Bronchial epithelial cell (primary cell): ENCODE measurements at regions not wholly inside any gene's neighbourhood (a gene's known extent, or its start where the extent isn't known, plus 50 kb on each side); places are given as distances from the start of the nearest gene placed in this dataset.

Source experiments
- DNase-seq: peaks from one replicate; pipeline ENCODE4 v3.0.0-alpha.2; 2010; ENCODE audit warnings: low read depth
- FAIRE-seq: peaks from 2 replicates; lab custom pipeline; 2011; peaks lifted over from hg19 to GRCh38; lab: Jason Lieb, UNC
- H3K27me3 ChIP-seq: 2 replicates; pipeline ENCODE4 v1.5.1; 2011; ENCODE audit warnings: low read length; ENCODE audit not compliant: control insufficient read depth, insufficient read depth
- H3K36me3 ChIP-seq: 2 replicates; pipeline ENCODE4 v1.5.1; 2011; ENCODE audit warnings: low read length; ENCODE audit not compliant: control insufficient read depth, insufficient read depth
- H3K4me3 ChIP-seq: 2 replicates; pipeline ENCODE4 v1.5.1; 2011; ENCODE audit warnings: mild to moderate bottlenecking, low read depth, low read length, control low read depth
- CTCF ChIP-seq: IDR thresholded peaks from 2 replicates; pipeline ENCODE4 v1.5.1; 2011; ENCODE audit warnings: mild to moderate bottlenecking, moderate library complexity, low read length, control low read depth, inconsistent platforms; ENCODE audit not compliant: insufficient read depth, severe bottlenecking

- DNase-seq (no peak), FAIRE-seq (no peak)
- no peaks in the 10 kb centered on the region for H3K27me3 ChIP-seq
- no peaks in the 10 kb centered on the region for H3K36me3 ChIP-seq
- H3K4me3 ChIP-seq: no peak overlapping the region
- no peak for TF ChIP-seq CTCF
These were observed 228.8 kb upstream of the TYRP1 start for GRCh38 chr9:12464400-12464799.

DNA sequence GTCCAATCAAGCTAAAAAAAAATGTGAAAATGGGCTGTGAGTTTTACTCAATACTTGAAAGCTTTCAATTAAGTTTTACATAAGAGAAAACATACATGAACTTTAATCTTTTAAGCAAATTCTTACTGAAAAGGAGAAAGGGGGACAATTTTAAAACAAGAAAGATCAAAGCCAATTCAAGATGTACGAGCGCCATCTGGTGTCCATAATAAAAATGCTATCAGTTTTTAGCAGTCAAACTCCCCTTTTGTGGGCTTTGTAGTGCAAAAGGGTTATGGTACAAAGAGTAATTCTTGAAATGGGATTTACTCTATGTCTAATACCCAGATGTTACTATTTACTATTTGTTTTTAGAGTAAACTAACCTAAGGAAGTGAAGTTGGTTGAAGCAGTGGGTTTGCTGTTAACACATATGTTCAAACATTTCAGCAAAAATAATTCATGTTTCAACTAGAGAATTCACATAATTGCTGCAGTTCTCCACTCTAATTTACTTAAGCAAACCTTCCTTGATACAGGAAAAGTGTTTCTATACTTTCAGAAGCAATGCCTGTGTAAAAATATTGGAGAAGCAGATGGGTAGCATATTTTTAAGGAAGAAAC lies 228.2 kb upstream of the TYRP1 start:
- peak; percentile 56 for TF ChIP-seq CTCF
- Histone ChIP-seq H3K4me3 (no peak overlapping the region), H3K36me3 (no peaks in the 10 kb centered on the region), H3K27me3 (no peaks in the 10 kb centered on the region)
- FAIRE-seq (no peak), DNase-seq (peak; percentile 22)

DNA sequence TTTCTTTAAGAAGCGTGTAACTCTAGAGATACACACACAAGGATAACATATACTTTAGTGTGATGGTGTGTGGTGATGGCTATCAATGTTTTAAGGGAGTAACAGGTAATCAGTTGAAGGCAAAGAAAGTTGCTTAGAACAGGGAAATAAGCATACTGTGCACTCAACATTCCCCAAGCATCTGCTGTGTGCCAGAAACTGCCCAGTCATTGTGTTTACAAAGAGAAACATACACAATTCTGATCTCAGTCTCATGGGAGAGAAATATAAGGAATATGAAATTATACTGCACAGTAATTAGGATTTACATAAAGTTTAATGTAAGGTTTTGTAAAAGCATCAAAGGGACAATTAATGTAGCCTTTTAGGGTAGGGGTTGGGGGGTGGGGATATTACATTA lies 224.1 kb upstream of the TYRP1 start:
- FAIRE-seq (no peak), DNase-seq (no peak)
- TF ChIP-seq CTCF: no peak
- H3K27me3 ChIP-seq: no peaks in the 10 kb centered on the region
- H3K36me3 ChIP-seq: no peaks in the 10 kb centered on the region
- no peak overlapping the region for H3K4me3 ChIP-seq

DNA sequence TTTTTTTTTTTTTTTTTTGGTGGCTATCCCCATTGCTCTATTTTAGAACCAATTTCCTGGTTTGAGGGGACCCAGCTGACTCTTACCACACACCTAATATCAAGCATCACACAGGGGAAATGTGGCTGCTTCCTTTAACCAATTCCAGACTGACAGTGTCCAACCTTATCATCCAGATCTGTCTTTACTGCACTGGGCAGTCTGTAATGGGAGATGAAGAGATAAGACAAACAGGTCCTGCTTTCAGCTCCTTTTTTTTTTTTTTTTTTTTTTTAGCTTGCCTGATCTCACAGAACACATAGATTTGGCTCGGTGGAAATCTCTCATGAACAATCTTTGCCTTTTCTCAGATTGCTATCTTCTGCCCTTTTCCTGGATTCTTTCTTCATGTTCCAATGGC lies 198.8 kb upstream of the TYRP1 start:
- FAIRE-seq (no peak), DNase-seq (no peak)
- TF ChIP-seq CTCF: no peak
- no peaks in the 10 kb centered on the region for H3K27me3 ChIP-seq
- no peaks in the 10 kb centered on the region for H3K36me3 ChIP-seq
- H3K4me3 ChIP-seq: no peak overlapping the region

DNA sequence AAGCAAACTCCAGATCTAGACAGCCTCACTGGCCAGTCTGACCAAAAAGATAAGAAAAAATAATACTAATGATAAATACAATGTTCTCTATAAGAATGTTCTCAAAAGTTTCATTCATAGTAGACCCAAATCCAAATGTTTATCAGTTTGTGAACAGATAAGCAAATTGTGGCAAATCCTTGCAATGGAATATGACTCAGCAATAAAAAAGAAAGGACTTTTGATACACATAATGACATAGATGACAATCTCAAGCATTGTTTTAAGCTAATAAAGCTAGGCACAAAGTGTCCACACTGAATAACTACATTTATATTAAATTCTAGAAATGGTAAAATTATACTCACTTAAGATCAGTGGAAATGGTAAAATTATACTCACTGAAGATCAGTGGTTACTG lies 195.4 kb upstream of the TYRP1 start:
- Histone ChIP-seq H3K36me3 (no peaks in the 10 kb centered on the region), H3K4me3 (no peak overlapping the region), H3K27me3 (no peaks in the 10 kb centered on the region)
- FAIRE-seq (no peak), DNase-seq (no peak)
- TF ChIP-seq CTCF: no peak

- no peak for DNase-seq
- no peak for FAIRE-seq
- no peaks in the 10 kb centered on the region for H3K27me3 ChIP-seq
- H3K36me3 ChIP-seq: no peaks in the 10 kb centered on the region
- TF ChIP-seq CTCF: no peak
- no peak overlapping the region for H3K4me3 ChIP-seq
These were observed 190.7 kb upstream of the TYRP1 start for GRCh38 chr9:12502520-12502919.
